PFSK-1 (cell line): ENCODE measurements at regions not wholly inside any gene's neighbourhood (a gene's known extent, or its start where the extent isn't known, plus 50 kb on each side); places are given as distances from the start of the nearest gene placed in this dataset.

Experiments
- FOXP2 ChIP-seq: optimal IDR thresholded peaks from 2 replicates; pipeline ENCODE3; 2011; ENCODE audit warnings: borderline replicate concordance, control low read depth, inconsistent platforms; ENCODE audit not compliant: insufficient read depth; ENCODE audit errors: extremely low read length, extremely low read depth
- POLR2AphosphoS5 ChIP-seq: IDR thresholded peaks from 2 replicates; pipeline ENCODE4 v1.6.1; 2012; ENCODE audit warnings: low read depth, mild to moderate bottlenecking, control low read depth, low read length, moderate library complexity
- SIN3A ChIP-seq: IDR thresholded peaks from 2 replicates; pipeline ENCODE4 v1.6.1; 2012; ENCODE audit warnings: mild to moderate bottlenecking, low read length, moderate library complexity, borderline replicate concordance; ENCODE audit not compliant: insufficient read depth
- TF ChIP-seq, protein P1 (sequence below), 2 experiments: IDR thresholded peaks; 2 replicates each; pipeline versions ENCODE4 v1.6.1 to v1.8.0; 2011 to 2012; ENCODE audit warnings: low read depth in 2 of 2, low read length in 2 of 2, control low read depth in 1 of 2, inconsistent platforms in 1 of 2, mild to moderate bottlenecking in 1 of 2, moderate library complexity in 1 of 2; ENCODE audit not compliant: insufficient read depth in 1 of 2

GRCh38 chr3:182005701-182006100 is 294.0 kb downstream of the SOX2 start:
- TF ChIP-seq, protein P1, sequence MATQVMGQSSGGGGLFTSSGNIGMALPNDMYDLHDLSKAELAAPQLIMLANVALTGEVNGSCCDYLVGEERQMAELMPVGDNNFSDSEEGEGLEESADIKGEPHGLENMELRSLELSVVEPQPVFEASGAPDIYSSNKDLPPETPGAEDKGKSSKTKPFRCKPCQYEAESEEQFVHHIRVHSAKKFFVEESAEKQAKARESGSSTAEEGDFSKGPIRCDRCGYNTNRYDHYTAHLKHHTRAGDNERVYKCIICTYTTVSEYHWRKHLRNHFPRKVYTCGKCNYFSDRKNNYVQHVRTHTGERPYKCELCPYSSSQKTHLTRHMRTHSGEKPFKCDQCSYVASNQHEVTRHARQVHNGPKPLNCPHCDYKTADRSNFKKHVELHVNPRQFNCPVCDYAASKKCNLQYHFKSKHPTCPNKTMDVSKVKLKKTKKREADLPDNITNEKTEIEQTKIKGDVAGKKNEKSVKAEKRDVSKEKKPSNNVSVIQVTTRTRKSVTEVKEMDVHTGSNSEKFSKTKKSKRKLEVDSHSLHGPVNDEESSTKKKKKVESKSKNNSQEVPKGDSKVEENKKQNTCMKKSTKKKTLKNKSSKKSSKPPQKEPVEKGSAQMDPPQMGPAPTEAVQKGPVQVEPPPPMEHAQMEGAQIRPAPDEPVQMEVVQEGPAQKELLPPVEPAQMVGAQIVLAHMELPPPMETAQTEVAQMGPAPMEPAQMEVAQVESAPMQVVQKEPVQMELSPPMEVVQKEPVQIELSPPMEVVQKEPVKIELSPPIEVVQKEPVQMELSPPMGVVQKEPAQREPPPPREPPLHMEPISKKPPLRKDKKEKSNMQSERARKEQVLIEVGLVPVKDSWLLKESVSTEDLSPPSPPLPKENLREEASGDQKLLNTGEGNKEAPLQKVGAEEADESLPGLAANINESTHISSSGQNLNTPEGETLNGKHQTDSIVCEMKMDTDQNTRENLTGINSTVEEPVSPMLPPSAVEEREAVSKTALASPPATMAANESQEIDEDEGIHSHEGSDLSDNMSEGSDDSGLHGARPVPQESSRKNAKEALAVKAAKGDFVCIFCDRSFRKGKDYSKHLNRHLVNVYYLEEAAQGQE (IDR thresholded peaks at IDR 0.05; ENCODE audit: insufficient read depth in 1 of 2, low read depth in 2 of 2, low read length in 2 of 2) = no peak
- no peak for TF ChIP-seq POLR2AphosphoS5
- no peak for TF ChIP-seq SIN3A
- TF ChIP-seq FOXP2 = no peak
